HG02623 (cell line): ENCODE measurements at regions not wholly inside any gene's neighbourhood (a gene's known extent, or its start where the extent isn't known, plus 50 kb on each side); places are given as distances from the start of the nearest gene placed in this dataset.
"Not testable (repeated sequence)": the region's sequence is repeated elsewhere in the genome, so short reads cannot be mapped to it uniquely, and the experiment has no call there.

Source experiments
- ATAC-seq: cut with Tn5 transposase; IDR thresholded peaks from one replicate; pipeline ENCODE4 v1.9.1; 2021; ENCODE audit warnings: moderate library complexity; ENCODE audit not compliant: unreplicated experiment

DNA sequence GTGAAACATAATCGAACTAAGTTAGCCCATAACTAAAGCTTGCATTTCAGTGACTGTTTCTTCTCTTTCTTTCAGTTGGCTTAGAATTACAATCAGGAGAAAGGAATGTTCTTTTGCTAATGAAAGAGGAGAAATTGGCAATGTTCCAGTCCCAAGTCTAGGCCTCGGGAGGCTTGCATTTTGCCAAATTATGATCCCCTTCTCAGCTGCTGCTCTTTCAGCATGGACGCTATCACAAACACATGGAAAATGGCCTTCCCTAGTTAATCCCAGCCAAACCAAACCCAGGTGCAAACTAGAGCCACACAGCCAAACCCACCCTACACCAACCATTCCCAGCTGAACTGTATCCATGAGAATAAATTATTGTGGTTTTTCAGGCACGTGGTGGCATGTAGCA, 605.2 kb upstream of the LRRTM4 start:
- ATAC-seq = no peak

DNA sequence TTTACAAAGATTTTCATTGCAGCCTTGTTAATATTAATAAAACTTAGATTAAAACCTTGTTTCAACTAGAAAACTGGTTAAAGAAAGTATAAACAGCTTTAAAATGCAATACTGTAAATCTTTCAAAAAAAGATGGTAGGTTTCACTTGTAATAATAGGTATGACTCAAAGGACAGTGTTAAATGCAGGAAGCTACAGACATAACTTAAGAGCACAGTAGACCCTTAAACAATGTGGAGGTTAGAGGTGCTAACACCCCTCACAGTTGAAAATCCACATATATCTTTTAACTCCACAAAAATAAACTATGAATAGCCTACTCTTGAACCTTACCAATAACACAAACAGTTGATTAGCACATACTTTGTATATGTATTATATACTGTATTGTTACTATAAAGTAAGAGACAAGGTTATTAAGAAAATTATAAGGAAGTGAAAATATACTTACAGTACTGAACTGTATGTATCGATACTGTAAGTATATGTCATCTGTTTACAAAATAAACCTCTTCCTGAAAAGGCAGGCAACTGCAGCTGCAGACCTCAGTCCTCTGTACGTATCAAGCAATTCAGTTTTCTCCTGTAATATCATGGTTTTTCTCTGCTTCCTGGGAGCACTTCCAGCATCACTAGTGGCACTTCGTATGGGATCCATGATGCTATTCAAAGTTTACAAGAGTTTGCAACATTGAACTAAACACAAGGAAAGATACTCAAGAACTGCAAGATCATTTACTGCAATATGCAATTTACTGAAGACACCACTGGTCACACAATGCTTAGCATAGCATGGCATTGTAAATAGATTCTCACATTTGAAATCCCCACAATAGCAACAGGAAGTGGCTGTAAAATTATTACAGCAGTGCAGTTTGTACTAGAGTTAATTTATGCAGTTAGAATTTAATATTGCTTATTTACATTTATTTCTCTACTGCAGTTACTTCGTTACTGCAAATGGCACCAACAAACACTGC, 610.5 kb upstream of the LRRTM4 start:
- no peak for ATAC-seq

DNA sequence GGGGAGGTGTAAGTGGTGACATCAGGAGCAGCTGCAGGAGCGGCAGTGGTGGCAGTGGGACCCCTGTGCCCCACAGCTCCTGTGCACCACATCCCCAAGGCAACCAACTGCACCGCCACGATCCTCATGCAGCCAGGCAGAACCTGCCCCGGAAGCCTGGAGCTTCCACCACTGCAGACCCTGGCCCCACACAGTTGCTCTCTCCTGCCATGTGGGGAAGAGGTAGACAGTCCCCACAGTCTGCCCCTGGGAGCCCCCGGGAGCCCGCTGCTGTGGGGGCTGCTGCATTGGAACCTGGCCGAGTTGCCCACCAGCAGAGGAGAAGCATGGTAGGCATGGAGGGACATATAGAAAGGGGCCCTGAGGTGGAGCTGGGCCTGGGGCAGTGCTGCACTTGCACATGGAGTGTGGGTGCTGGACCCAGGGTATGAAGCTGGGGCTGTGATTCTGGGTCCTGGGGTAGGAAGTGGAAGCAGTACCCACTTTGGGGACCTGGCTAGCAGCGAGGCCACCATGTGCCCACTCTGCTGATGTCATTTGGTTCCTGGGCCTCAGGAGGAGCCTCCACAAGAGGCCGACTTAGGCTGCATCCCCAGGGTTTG, 623.3 kb upstream of the LRRTM4 start:
- ATAC-seq = no peak

DNA sequence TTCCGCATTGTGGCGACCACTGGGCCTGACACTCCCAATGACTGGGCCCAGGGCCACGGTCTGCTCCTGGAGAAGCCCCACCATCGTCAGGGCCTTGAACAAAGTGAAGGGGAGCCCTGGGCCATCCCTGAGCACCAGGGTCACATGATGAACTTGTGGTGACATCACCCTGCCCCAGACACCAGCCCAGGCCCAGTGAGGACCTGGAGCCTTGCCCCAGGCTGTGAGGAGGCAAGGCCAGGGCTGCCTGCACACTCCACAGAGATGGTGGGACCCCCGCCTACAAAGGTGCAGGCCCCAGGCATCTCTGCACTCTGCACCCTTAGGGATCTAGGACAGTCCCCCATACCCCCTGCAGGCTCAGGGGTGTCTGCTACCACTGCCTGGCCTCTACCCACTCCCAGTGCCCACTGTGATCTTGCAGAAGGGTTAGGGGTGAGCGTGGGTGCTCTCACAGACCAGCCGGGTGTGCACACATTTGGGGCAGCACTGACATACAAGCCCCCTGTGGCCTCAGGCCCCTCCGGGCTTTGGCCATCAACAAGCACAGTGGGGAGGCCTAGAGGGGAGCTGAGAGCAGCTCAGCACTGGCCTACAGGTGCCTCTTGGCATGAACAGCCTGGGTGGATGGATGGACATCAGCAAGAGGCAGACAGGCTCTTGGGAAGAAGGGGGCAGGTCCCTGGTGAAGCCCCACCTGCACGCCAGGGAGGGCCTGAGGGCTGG, 624.0 kb upstream of the LRRTM4 start:
- ATAC-seq = no peak

DNA sequence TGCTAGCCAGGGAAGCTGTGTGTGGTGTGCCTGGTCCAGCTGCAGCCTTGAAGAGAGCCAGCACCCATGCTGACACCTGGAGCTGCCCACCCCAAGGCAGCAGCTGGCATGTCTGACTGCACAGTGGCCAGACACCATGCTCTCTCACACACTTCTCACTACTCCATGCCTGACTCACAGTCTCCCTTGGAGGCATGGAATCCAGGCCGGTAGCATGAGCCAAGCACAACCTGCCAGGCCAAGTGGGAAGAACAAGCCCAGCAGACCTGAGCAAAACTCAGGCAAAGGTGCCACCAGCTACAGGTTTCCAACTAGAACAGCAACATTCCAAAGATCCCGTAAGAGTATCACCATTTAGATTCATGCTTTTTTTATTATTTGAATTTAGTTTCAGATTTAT, 625.3 kb upstream of the LRRTM4 start:
- no peak for ATAC-seq

DNA sequence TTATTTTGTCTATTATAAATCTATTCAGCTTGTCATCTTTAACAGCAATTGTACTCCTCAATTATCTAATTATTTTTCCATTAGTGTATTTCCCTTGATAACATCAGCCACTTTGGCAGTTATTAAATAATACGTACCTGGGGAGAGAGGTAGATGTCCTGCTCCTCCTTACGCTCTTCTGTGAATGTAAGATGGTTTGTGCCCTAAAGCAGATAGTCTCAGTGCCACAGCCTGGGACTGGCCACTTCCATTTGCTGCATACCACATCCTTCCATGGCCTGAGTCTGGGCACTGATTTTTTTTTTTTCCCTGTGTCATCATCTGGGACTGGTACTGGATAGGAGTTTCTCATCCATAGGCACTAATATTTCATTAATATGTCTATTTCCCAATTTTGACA, 632.4 kb upstream of the LRRTM4 start:
- no peak for ATAC-seq

DNA sequence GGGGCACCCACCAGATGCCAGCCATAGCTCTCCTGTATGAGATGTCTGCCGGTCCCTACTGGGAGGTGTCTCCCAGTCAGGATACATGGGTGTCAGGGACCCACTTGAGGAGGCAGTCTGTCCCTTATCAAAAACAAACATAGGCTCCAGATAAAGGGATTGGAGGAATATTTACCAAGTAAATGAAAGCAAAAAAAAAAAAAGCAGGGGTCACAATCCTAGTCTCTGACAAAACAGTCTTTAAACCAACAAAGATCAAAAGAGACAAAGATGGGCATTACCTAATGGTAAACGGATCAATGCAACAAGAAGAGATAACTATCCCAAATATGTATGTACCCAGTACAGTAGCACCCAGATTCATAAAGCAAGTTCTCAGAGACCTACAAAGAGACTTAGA, 640.0 kb upstream of the LRRTM4 start:
- ATAC-seq = no peak

DNA sequence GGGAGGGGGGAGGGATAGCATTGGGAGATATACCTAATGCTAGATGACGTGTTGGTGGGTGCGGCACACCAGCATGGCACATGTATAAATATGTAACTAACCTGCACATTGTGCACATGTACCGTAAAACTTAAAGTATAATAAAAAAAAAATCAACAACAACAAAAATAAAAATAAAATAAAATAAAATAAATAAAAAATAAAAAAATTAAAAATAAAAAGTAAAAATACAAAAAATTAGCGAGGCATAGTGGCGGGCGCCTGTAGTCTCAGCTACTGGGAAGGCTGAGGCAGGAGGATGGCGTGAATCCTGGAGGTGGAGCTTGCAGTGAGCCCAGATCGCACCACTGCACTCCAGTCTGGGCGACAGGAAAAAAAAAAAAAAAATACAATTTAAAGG, 650.0 kb upstream of the LRRTM4 start:
- ATAC-seq = not testable (repeated sequence)

DNA sequence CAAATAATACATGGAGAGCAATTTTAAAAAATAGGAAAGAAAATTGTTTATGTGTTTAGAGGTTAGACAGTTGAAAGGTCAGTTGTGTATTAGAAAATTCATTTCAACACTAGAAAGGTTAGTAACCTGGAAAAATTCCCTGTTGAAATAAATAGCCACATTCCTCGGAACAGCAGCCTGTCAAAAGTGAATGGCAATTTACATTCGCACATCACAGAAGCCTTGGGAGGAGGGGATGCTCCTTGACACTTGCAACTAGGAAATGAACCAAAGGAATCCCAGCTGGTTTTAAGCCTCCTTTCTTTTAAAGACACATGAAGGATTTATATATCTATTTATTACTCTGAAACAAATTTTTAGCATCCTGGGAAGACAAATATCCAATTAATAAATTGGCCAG, 653.5 kb upstream of the LRRTM4 start:
- ATAC-seq = no peak

DNA sequence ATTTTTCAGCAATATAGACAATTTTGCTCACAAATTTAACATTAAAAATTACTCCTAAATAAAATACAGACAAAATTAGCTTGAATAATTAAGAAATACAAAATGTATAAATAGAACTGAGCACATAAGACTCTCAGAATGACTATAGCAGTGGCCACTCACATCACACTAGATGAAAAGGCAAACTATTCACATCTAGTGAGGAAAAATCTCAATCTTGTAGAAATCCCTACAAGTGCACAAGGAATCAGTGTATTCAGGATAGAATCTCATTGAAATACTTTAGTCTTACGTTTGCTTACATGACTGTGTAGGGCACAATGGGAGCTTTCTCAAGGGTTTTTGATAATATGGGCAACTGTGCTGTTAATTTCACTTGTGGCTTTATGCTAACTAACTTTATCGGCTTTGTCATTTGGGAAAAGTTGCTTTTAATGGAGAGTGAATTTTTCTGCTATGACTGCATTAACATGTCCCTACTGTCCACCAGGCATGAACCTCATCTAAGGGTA, 678.9 kb upstream of the LRRTM4 start:
- no peak for ATAC-seq

DNA sequence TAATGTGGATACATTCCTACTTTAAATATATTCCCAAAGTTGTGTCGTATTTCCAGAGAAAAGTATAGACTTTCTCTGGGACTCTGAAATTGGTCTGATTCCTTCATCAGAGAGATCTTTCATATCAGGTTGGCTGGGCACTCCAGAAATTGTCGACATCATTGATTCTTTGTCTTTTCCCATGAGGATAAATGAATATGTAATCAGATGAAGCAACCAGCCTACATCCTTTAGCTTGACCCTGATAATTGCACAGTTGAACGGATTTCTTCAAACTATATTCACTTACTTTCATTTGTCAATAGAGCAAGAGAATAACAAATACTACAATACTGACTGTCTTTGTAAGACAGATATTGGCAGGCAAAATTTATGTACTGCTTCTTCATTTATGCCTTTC, 680.2 kb upstream of the LRRTM4 start:
- ATAC-seq = no peak

DNA sequence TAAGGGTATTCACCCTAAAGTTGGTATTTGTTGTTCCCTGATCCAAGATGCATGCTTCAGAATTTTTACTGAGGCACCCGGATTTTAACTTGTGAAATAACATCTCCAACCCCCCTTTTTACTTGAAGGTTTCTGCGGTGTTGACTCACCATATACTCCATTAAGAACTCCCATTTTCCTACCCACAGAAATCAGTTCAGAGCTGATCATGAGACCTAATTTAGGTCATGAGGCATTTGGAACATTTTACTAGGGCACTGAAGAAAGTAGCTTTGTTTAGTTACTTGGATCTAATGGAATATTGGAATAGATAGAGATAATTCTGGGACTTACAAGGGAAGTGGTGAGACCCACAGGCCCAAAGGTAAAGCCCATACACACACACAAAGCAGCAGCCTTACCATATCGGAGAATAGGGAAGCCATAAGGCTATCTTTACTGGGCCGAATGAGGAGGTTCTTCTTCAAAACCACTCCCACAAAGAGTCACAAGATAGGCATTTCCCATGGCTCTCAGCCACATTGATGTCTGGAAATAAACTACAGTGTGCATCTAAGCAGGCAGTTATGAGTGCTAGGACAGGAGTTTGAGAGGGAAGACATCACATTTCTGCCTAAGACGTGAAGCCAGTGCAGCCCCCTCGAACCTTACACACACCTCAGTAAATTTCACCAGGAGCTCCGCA, 681.0 kb upstream of the LRRTM4 start:
- no peak for ATAC-seq

DNA sequence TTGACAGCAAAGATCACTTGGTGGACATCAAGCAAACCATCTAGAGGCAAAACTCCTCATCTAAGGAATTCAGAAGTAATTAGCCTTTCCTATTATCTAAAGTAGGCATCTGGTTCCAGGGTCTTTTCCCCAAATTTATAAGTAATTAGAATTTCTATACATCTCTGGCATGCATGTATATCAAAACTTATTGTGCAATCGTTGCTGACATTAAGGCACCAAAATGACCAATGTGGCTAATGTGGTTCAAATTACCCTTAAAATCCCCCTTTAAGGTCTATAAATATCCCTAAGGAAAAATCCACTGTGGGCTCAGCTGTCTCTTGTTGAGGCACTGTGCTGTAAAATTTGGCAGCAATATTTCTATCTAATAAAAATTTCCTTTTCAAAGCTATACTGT, 695.9 kb upstream of the LRRTM4 start:
- no peak for ATAC-seq

DNA sequence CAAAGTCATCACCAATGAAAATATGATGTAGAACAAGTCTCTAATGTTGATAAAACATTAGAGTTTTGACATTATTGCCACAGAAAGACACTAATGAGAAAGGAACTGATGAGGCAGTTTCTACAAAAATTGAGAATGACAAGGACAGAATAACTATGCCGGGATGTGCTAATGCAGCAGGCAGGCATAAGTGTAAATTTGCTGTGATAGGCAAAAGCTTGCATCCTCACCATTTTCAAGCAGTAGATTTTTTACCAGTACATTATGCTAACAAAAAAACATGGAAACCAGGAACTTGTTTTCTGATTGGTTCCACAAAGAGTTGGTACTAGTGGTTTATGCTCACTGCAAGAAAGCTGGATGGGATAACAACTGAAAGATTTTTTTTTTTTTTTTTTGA, 715.5 kb upstream of the LRRTM4 start:
- no peak for ATAC-seq

DNA sequence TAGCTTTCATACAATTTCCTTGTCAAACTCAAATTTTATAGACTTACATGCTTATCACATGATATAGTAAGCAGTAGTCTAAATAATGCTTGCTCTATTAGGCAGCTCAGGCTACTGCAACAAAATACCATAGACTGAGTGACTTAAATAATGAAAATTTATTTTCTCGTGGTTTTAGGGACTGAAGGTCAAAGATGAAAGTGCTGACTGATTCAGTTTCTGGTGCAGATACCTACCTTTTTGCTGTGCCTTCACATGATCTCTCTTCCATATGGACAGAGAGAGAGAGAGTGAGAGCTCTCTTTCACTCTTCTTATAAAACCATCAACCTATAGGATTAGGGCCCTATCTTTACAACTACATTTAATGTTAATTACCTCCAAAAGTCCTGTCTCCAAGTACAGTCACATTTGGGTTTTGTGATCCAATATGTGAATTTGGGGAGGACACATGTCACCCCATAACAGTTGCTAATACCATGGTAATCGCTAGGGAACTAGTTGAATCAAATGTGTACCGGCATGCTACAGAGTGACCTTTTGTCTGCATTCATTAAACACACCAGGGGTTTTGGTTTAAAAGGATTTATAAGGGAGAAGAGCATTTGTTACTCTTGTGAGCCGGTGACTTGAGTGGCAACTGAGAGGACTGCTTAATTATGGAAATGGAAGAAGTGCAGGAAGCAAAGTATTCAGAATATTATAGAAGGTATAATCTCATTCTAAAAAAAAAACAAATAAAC, 723.4 kb upstream of the LRRTM4 start:
- ATAC-seq = no peak

DNA sequence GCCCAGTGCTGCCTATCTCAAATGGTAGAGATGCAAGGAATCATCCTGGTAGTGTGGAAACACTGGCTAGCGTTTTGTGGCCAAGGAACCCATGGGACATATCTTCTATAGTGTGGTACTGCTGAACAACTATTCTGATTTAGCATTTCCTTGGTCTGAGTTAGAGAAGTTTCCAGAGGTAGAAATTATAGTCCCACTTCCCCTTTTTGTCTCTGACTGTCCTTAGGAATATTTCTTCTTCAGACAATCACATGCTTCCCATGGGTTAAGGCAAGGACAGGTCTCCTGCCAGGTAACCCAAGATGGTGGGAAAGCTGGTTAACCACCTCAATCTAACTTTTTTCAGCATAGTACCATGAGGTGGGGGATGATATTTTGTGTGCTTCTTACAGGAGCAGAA, 729.5 kb upstream of the LRRTM4 start:
- ATAC-seq = no peak

DNA sequence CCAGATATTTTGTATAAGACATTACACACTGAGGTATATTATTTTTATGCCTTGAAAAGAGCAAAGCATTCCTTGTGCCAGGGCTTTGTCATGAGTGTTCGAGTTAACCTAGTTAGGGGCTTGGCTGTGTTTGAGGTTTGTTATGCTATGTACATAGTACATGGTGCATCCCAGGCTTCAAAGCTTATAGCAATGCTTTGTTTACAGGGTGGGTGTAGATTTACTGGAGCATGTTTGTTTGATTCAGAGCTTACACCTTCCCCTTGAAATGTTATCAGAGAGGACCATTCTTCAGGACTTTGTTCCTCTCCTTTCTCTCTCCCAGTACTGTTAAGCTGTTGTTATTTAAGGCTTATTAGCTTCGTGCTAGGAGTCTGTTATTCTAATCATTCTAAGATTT, 738.7 kb upstream of the LRRTM4 start:
- ATAC-seq = no peak

DNA sequence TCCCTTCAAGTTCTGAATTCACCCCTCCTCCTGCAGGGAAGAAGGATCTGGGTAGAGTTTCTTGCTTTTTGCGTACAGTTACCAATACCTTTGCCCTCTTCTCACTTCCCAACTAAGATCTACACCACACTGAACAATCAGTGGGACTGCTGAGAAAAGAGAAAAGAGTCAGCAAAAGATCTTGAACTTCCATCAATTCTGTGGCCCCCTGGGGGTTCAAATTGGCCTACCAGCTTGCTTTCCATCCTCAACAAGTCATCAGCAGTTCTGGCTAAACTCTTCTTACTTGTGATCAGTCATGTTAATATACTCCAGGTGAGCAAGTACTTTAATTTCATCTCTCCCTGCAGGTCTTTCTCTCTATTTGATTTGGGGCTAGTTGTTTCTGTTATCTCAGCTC, 739.3 kb upstream of the LRRTM4 start:
- no peak for ATAC-seq

DNA sequence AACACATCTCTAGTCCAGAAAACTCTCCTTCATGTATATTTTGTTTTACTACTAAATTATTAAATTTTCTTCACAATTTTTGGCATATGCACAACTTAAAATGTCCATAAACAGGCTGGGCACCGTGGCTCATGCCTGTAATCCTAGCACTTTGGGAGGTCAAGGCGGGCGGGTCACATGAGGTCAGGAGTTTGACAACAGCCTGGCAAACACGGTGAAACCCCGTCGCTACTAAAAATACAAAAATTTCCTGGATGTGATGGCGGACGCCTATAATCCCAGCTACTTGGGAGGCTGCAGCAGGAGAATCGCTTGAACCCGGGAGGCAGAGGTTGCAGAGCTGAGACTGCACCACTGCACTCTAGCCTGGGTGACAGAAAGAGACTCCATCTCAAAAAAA, 739.9 kb upstream of the LRRTM4 start:
- not testable (repeated sequence) for ATAC-seq

DNA sequence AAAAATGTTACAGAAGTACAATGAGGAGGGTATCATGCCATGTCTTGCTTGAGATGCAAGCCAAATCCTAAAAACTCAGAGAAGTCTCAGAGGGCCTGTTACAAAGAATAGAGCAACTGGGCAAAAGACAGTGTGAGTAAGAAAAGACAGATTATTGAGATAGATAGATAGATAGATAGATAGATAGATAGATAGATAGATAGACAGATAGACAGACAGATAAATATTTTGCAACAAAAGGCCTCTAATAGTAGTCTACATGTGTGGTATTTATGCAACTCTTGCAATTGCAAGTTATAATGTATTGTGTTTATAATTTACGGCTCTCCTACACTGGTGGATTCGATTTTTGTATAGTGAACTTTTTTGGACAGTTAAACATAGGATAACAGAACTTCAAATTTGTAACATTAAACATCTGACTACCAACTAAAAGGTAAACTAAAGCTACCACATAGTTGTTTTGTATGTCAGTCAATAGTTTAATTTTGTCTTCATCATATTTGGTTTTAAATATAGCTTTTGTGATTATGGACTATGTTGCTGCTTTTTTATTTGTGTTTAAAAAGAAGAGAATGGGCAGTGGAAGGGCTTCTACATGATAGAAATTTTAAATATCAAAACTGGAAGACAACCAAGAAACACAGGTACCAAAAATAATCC, 740.7 kb upstream of the LRRTM4 start:
- ATAC-seq = no peak
